Right lobe of liver (tissue), 6 donors: ENCODE measurements at regions not wholly inside any gene's neighbourhood (a gene's known extent, or its start where the extent isn't known, plus 50 kb on each side); places are given as distances from the start of the nearest gene placed in this dataset.

ENCODE experiments used
- ATAC-seq, 4 donors: fragments of 200-7000 bp; cut with Tn5 transposase; one replicate each; pipeline ENCODE4 v1.9.1; 2020; ENCODE audit warnings: mild to moderate bottlenecking in 4 of 4, moderate library complexity in 4 of 4
- DNase-seq, 3 donors: peaks; one replicate each; pipeline ENCODE4 v3.0.0-alpha.2; 2020
- H3K27ac ChIP-seq, 3 donors: fragments of 200-600 bp; one replicate each; pipeline ENCODE4 v1.8.0; 2022
- H3K27me3 ChIP-seq, 2 donors: fragments of 200-600 bp; one replicate each; pipeline ENCODE4 v1.8.0; 2022
- H3K36me3 ChIP-seq, 4 donors: fragments of 200-600 bp; sonication (generic) in 1 of 4; one replicate each; pipeline versions ENCODE4 v1.5.1 to v1.8.0; 2017 to 2022; ENCODE audit warnings: control low read depth in 1 of 4
- H3K4me1 ChIP-seq, 4 donors: fragments of 200-600 bp; sonication (generic) in 1 of 4; one replicate each; pipeline versions ENCODE4 v1.5.1 to v1.8.0; 2017 to 2022; ENCODE audit warnings: control low read depth in 1 of 4
- H3K4me3 ChIP-seq, 3 donors: fragments of 200-600 bp; one replicate each; pipeline ENCODE4 v1.8.0; 2022
- H3K9me3 ChIP-seq, 4 donors: fragments of 200-600 bp; sonication (generic) in 1 of 4; one replicate each; pipeline versions ENCODE4 v1.5.1 to v1.8.0; 2017 to 2022; ENCODE audit warnings: control low read depth in 1 of 4
- CTCF ChIP-seq, 4 donors: fragments of 200-600 bp in 3 of 4; fragments of 450-650 bp in 1 of 4; IDR thresholded peaks; one replicate each; pipeline versions ENCODE4 v1.5.1 to v1.8.0; 2016 to 2022; ENCODE audit warnings: antibody characterized with exemption in 4 of 4, mild to moderate bottlenecking in 2 of 4
- POLR2A ChIP-seq: fragments of 450-650 bp; IDR thresholded peaks from one replicate; pipeline ENCODE4 v1.6.1; 2017; ENCODE audit warnings: antibody characterized with exemption, mild to moderate bottlenecking
- WGBS: methylation state at CpG from one replicate; pipeline ENCODE4 v1.1.6; 2018; ENCODE audit warnings: low coverage, low lambda C conversion rate; ENCODE audit not compliant: insufficient coverage; ENCODE audit errors: missing lambda C conversion rate; 5-methylcytosine and 5-hydroxymethylcytosine counted together
- intact Hi-C, 2 donors: fragments of 100-400 bp; cut with DNase I; formaldehyde crosslinking; loops; one replicate each; pipeline versions ENCODE4 v1.11.2 to v1.14.1; 2022
- donor health status: DM: no; HTN: yes; CAD: no.
- donor health status: DM: no; HTN: no; CAD: no.
- donor health status: DM: no; HTN: no; CAD: no.
- donor health status: DM: no; HTN: yes; CAD: no.
- donor health status: DM: no; HTN: yes; CAD: no.

GRCh38 chr14:61630399-61631044, 64.8 kb upstream of the HIF1A start:
- no peaks in the 10 kb centered on the region for H3K36me3 ChIP-seq
- no peaks in the 10 kb centered on the region for H3K9me3 ChIP-seq
- DNase-seq (no peak), ATAC-seq (no peak)
- H3K27me3 ChIP-seq: no peaks in the 10 kb centered on the region
- 66% methylated on average over 4 of the region's 4 CpGs for WGBS
- intact Hi-C loops: no loop called here
- no peak overlapping the region for H3K27ac ChIP-seq
- no peak overlapping the region for H3K4me3 ChIP-seq
- TF ChIP-seq POLR2A (no peak), CTCF (IDR thresholded peaks at IDR 0.05) (no peak)
- H3K4me1 ChIP-seq: no peaks in the 10 kb centered on the region

- 91% methylated on average over 5 of the region's 6 CpGs for WGBS
- no peak overlapping the region for H3K27ac ChIP-seq
- no peaks in the 10 kb centered on the region for H3K9me3 ChIP-seq
- no peak overlapping the region for H3K4me3 ChIP-seq
- H3K36me3 ChIP-seq: no peaks in the 10 kb centered on the region
- H3K4me1 ChIP-seq: no peaks in the 10 kb centered on the region
- no peaks in the 10 kb centered on the region for H3K27me3 ChIP-seq
- ATAC-seq (no peak), DNase-seq (no peak)
- intact Hi-C loops: no loop called here
- TF ChIP-seq POLR2A (no peak), CTCF (IDR thresholded peaks at IDR 0.05) (no peak)
Measured at GRCh38 chr14:61631045-61631687, 64.1 kb upstream of the HIF1A start.

GRCh38 chr14:61632401-61632800, 62.9 kb upstream of the HIF1A start:
- no peaks in the 10 kb centered on the region for H3K36me3 ChIP-seq
- no peaks in the 10 kb centered on the region for H3K27me3 ChIP-seq
- ATAC-seq (no peak), DNase-seq (no peak)
- H3K4me1 ChIP-seq: no peaks in the 10 kb centered on the region
- TF ChIP-seq POLR2A (no peak), CTCF (IDR thresholded peaks at IDR 0.05) (no peak)
- H3K9me3 ChIP-seq: no peaks in the 10 kb centered on the region
- H3K4me3 ChIP-seq: no peak overlapping the region
- WGBS: 52% methylated on average over 3 of the region's 3 CpGs
- intact Hi-C loops: no loop called here
- no peak overlapping the region for H3K27ac ChIP-seq

GRCh38 chr14:61632807-61633206, 62.5 kb upstream of the HIF1A start:
- ATAC-seq: no peak
- no peak overlapping the region for H3K4me3 ChIP-seq
- H3K4me1 ChIP-seq: no peaks in the 10 kb centered on the region
- H3K27me3 ChIP-seq: no peaks in the 10 kb centered on the region
- H3K27ac ChIP-seq: no peak overlapping the region
- H3K9me3 ChIP-seq: no peaks in the 10 kb centered on the region
- H3K36me3 ChIP-seq: no peaks in the 10 kb centered on the region
- 50% methylated on average over 1 of the region's 1 CpG for WGBS
- intact Hi-C loops: no loop called here
- no peak for TF ChIP-seq POLR2A
- no peak for TF ChIP-seq CTCF (IDR thresholded peaks at IDR 0.05)
- no peak for DNase-seq
